PC-3 (cell line): ENCODE measurements at regions not wholly inside any gene's neighbourhood (a gene's known extent, or its start where the extent isn't known, plus 50 kb on each side); places are given as distances from the start of the nearest gene placed in this dataset.

Experiments
- ATAC-seq: fragments of 200-7000 bp; cut with Tn5 transposase; 2 replicates; pipeline ENCODE4 v1.9.1; 2020; ENCODE audit warnings: mild to moderate bottlenecking, moderate library complexity
- BruUV-seq: library from RNA; stranded (reverse); fragments of 400-500 nt; replicated peaks from 2 replicates; lab custom pipeline; 2021; lab: Mats Ljungman, UMichigan
- CTCF ChIA-PET: fragments of 300-600 bp; sonication (Branson Sonifier 250); formaldehyde crosslinking; loops from one replicate; lab custom pipeline; 2022; ENCODE audit warnings: antibody characterized with exemption; lab: Charles Lee
- POLR2A ChIA-PET: fragments of 300-600 bp; sonication (Branson Sonifier 250); formaldehyde crosslinking; loops from one replicate; lab custom pipeline; 2022; ENCODE audit warnings: antibody characterized with exemption; ENCODE audit not compliant: unreplicated experiment; lab: Charles Lee
- DNase-seq: peaks from one replicate; pipeline ENCODE4 v3.0.0-alpha.2; 2015
- H2AFZ ChIP-seq: fragments of 300-600 bp; sonication (generic); 2 replicates; pipeline ENCODE4 v1.6.0; 2016; ENCODE audit warnings: antibody characterized with exemption, low read length
- H3F3A ChIP-seq: fragments of 300-600 bp; sonication (generic); one replicate; pipeline ENCODE4 v1.6.0; 2017; ENCODE audit warnings: antibody characterized with exemption, low read length, control low read depth, mild to moderate bottlenecking; ENCODE audit not compliant: unreplicated experiment
- H3K27ac ChIP-seq: fragments of 300-600 bp; sonication (generic); 2 replicates; pipeline ENCODE4 v1.5.1; 2016; ENCODE audit warnings: mild to moderate bottlenecking, low read length
- H3K27me3 ChIP-seq: fragments of 300-600 bp; sonication (generic); 2 replicates; pipeline ENCODE4 v1.6.1; 2016; ENCODE audit warnings: low read length, mixed read lengths
- H3K36me3 ChIP-seq: fragments of 300-600 bp; sonication (generic); 2 replicates; pipeline ENCODE4 v1.6.1; 2016; ENCODE audit warnings: low read depth, mixed run types, low read length, mixed read lengths
- H3K4me1 ChIP-seq: fragments of 300-600 bp; sonication (generic); 2 replicates; pipeline ENCODE4 v1.5.1; 2016; ENCODE audit warnings: low read length; ENCODE audit not compliant: insufficient read depth
- H3K4me2 ChIP-seq: fragments of 300-600 bp; sonication (generic); 2 replicates; pipeline ENCODE4 v1.6.0; 2016; ENCODE audit warnings: low read length
- H3K4me3 ChIP-seq: fragments of 300-600 bp; sonication (generic); 2 replicates; pipeline ENCODE4 v1.5.1; 2016; ENCODE audit warnings: mild to moderate bottlenecking, low read length, mixed read lengths
- H3K79me2 ChIP-seq: fragments of 300-600 bp; sonication (generic); 2 replicates; pipeline ENCODE4 v1.6.1; 2017; ENCODE audit warnings: low read length, mixed read lengths
- H3K9ac ChIP-seq: fragments of 300-600 bp; sonication (generic); 2 replicates; pipeline ENCODE4 v1.6.0; 2016; ENCODE audit warnings: mild to moderate bottlenecking, low read length
- H3K9me2 ChIP-seq: fragments of 300-600 bp; sonication (generic); replicated peaks from 2 replicates; pipeline ENCODE4 v1.6.1; 2016; ENCODE audit warnings: mixed run types, low read length, mixed read lengths
- H3K9me3 ChIP-seq: fragments of 300-600 bp; sonication (generic); 2 replicates; pipeline ENCODE4 v1.6.1; 2016; ENCODE audit warnings: low read length, mixed read lengths
- H4K20me1 ChIP-seq: fragments of 300-600 bp; sonication (generic); 2 replicates; pipeline ENCODE4 v1.6.1; 2016; ENCODE audit warnings: low read length, mixed read lengths
- EZH2 ChIP-seq: fragments of 300-600 bp; sonication (generic); IDR thresholded peaks from one replicate; pipeline ENCODE4 v1.6.1; 2017; ENCODE audit warnings: antibody characterized with exemption, mild to moderate bottlenecking, low read length; ENCODE audit not compliant: unreplicated experiment
- EZH2phosphoT487 ChIP-seq: fragments of 300-600 bp; sonication (generic); IDR thresholded peaks from 2 replicates; pipeline ENCODE4 v1.6.1; 2018; ENCODE audit warnings: mild to moderate bottlenecking, antibody characterized with exemption, low read length, borderline replicate concordance
- intact Hi-C: fragments of 100-400 bp; cut with micrococcal nuclease; formaldehyde crosslinking; loops from 2 replicates; pipeline ENCODE4 v1.9.0; 2023
- TF ChIP-seq, protein P1 (sequence below): fragments of 300-600 bp; sonication (generic); conservative IDR thresholded peaks from 2 replicates; pipeline ENCODE4 v1.5.1; 2017; ENCODE audit warnings: antibody characterized with exemption, low read depth, mild to moderate bottlenecking, low read length

GRCh38 chr14:100975671-100976070 lies 72.1 kb upstream of the RTL1 start:
- Histone ChIP-seq H3K4me2 (no peak overlapping the region), H3K9me3 (no peaks in the 10 kb centered on the region), H3K4me1 (peaks cover 33% of the 10 kb centered on the region), H2AFZ (no peak overlapping the region), H3K36me3 (no peaks in the 10 kb centered on the region), H3K9me2 (no peaks in the 10 kb centered on the region), H3K9ac (no peak overlapping the region), H4K20me1 (no peaks in the 10 kb centered on the region), H3K4me3 (no peak overlapping the region), H3F3A (peaks cover 3% of the 10 kb centered on the region), H3K79me2 (no peaks in the 10 kb centered on the region), H3K27ac (no peak overlapping the region), H3K27me3 (no peaks in the 10 kb centered on the region)
- ChIA-PET CTCF (no interaction called here), POLR2A (no interaction called here)
- TF ChIP-seq, protein P1, sequence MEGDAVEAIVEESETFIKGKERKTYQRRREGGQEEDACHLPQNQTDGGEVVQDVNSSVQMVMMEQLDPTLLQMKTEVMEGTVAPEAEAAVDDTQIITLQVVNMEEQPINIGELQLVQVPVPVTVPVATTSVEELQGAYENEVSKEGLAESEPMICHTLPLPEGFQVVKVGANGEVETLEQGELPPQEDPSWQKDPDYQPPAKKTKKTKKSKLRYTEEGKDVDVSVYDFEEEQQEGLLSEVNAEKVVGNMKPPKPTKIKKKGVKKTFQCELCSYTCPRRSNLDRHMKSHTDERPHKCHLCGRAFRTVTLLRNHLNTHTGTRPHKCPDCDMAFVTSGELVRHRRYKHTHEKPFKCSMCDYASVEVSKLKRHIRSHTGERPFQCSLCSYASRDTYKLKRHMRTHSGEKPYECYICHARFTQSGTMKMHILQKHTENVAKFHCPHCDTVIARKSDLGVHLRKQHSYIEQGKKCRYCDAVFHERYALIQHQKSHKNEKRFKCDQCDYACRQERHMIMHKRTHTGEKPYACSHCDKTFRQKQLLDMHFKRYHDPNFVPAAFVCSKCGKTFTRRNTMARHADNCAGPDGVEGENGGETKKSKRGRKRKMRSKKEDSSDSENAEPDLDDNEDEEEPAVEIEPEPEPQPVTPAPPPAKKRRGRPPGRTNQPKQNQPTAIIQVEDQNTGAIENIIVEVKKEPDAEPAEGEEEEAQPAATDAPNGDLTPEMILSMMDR, result no peak
- TF ChIP-seq EZH2phosphoT487 (no peak), EZH2 (no peak)
- intact Hi-C loops, result loop anchor here (5.0 kb wide), 1 partner anchor 33 kb away; no protein-coding TSS in a partner anchor
- no TSS peak for BruUV-seq
- ATAC-seq (no peak), DNase-seq (peak; percentile 33)

- ATAC-seq (peak; percentile 60), DNase-seq (peak; percentile 56)
- ChIA-PET POLR2A (no interaction called here), CTCF (no interaction called here)
- Histone ChIP-seq H3K9ac (0 out of 2 replicates have a peak overlapping the region, but pooled peaks have one; percentile 12), H3K4me1 (peaks cover 53% of the 10 kb centered on the region), H3K9me2 (no peaks in the 10 kb centered on the region), H3F3A (peaks cover 3% of the 10 kb centered on the region), H4K20me1 (no peaks in the 10 kb centered on the region), H3K4me3 (no peak overlapping the region), H3K4me2 (peak overlapping the region; percentile 66; the same call in 1 of the 2 replicates), H3K27ac (peak overlapping the region; percentile 66), H2AFZ (no peak overlapping the region), H3K79me2 (no peaks in the 10 kb centered on the region), H3K36me3 (no peaks in the 10 kb centered on the region), H3K9me3 (no peaks in the 10 kb centered on the region), H3K27me3 (no peaks in the 10 kb centered on the region)
- BruUV-seq, result no TSS peak
- no peak for TF ChIP-seq EZH2phosphoT487
- TF ChIP-seq, protein P1, result no peak
- no peak for TF ChIP-seq EZH2
- intact Hi-C loops, result loop anchor here (2.0 to 5.0 kb wide), 2 partner anchors 37 to 64 kb away; no protein-coding TSS in a partner anchor
Measured at GRCh38 chr14:100979079-100979478, 75.6 kb upstream of the RTL1 start.

DNA sequence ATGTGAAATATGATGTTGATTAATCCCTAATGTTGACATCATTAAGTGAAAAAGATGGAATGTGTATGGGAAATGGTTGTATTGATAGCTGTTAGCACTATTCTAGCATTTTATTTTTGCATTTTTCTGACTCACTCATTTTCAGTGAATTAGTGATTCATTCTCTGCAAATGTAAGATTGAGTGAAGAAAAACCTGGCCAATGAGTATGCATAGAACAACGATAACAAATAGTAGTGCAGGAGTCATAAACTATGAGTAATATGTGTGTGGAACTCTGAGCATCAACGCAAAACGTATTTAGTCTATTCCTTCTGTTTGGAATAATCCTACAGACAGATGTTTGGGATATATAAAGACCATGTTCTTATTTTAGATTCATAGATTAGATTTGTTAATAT lies 76.3 kb upstream of the RTL1 start:
- H3K4me3 ChIP-seq, result no peak overlapping the region
- H3K9ac ChIP-seq, result 0 out of 2 replicates have a peak overlapping the region, but pooled peaks have one; percentile 12
- H4K20me1 ChIP-seq, result no peaks in the 10 kb centered on the region
- no peaks in the 10 kb centered on the region for H3K9me2 ChIP-seq
- peaks cover 60% of the 10 kb centered on the region for H3K4me1 ChIP-seq
- H3K4me2 ChIP-seq, result peak overlapping the region; percentile 66
- CTCF ChIA-PET, result interaction anchor here (0.6 kb wide), 1 partner anchor 793 kb away, joined by 5 read pairs; no protein-coding TSS in a partner anchor
- no peak overlapping the region for H2AFZ ChIP-seq
- H3K9me3 ChIP-seq, result no peaks in the 10 kb centered on the region
- peak overlapping the region; percentile 66 for H3K27ac ChIP-seq
- intact Hi-C loops, result loop anchor here (2.0 to 10.0 kb wide), 3 partner anchors 37 to 215 kb away; no protein-coding TSS in a partner anchor
- no peaks in the 10 kb centered on the region for H3K27me3 ChIP-seq
- no peaks in the 10 kb centered on the region for H3K36me3 ChIP-seq
- TF ChIP-seq EZH2 (no peak), EZH2phosphoT487 (no peak)
- TF ChIP-seq, protein P1, result no peak
- POLR2A ChIA-PET, result no interaction called here
- H3F3A ChIP-seq, result peaks cover 3% of the 10 kb centered on the region
- no peaks in the 10 kb centered on the region for H3K79me2 ChIP-seq
- peak; percentile 83 for ATAC-seq
- peak; percentile 90 for DNase-seq
- no TSS peak for BruUV-seq
